NCI-H1436 (cell line): ENCODE measurements at regions not wholly inside any gene's neighbourhood (a gene's known extent, or its start where the extent isn't known, plus 50 kb on each side); places are given as distances from the start of the nearest gene placed in this dataset.

Source experiments
- DNase-seq: peaks from one replicate; lab custom pipeline; 2025; lab: John Stamatoyannopoulos, UW

GRCh38 chr2:153101187-153101586 is 377.4 kb downstream of the RPRM start:
- no peak for DNase-seq

GRCh38 chr2:153100151-153100550 is 378.4 kb downstream of the RPRM start:
- DNase-seq = no peak

GRCh38 chr2:153098073-153098472 is 379.7 kb downstream of the ARL6IP6 start:
- no peak for DNase-seq

- no peak for DNase-seq
These were observed 377.9 kb downstream of the ARL6IP6 start for GRCh38 chr2:153096272-153096671.

- DNase-seq = no peak
These were observed 372.9 kb downstream of the ARL6IP6 start for GRCh38 chr2:153091344-153091743.

- DNase-seq = no peak
These were observed 360.9 kb downstream of the ARL6IP6 start for GRCh38 chr2:153079315-153079714.

- no peak for DNase-seq
These were observed 358.9 kb downstream of the ARL6IP6 start for GRCh38 chr2:153077311-153077710.

GRCh38 chr2:153074207-153074606 is 355.8 kb downstream of the ARL6IP6 start:
- no peak for DNase-seq

GRCh38 chr2:153072813-153073212 is 354.4 kb downstream of the ARL6IP6 start:
- no peak for DNase-seq

- no peak for DNase-seq
These were observed 353.7 kb downstream of the ARL6IP6 start for GRCh38 chr2:153072077-153072476.

GRCh38 chr2:153071090-153071489 is 352.7 kb downstream of the ARL6IP6 start:
- DNase-seq = no peak

- DNase-seq = no peak
These were observed 350.5 kb downstream of the ARL6IP6 start for GRCh38 chr2:153068915-153069314.

- DNase-seq = no peak
These were observed 349.6 kb downstream of the ARL6IP6 start for GRCh38 chr2:153068052-153068451.

GRCh38 chr2:153059338-153060052 is 341.1 kb downstream of the ARL6IP6 start:
- no peak for DNase-seq

GRCh38 chr2:153057743-153058142 is 339.3 kb downstream of the ARL6IP6 start:
- DNase-seq = no peak

- no peak for DNase-seq
These were observed 336.8 kb downstream of the ARL6IP6 start for GRCh38 chr2:153055182-153055581.

- DNase-seq = no peak
These were observed 334.6 kb downstream of the ARL6IP6 start for GRCh38 chr2:153052807-153053559.

- no peak for DNase-seq
These were observed 328.8 kb downstream of the ARL6IP6 start for GRCh38 chr2:153047220-153047619.

- DNase-seq = no peak
These were observed 325.0 kb downstream of the ARL6IP6 start for GRCh38 chr2:153043385-153043784.

GRCh38 chr2:153028626-153029025 is 310.2 kb downstream of the ARL6IP6 start:
- no peak for DNase-seq

GRCh38 chr2:153027533-153027932 is 309.1 kb downstream of the ARL6IP6 start:
- no peak for DNase-seq

GRCh38 chr2:153020201-153020600 is 301.8 kb downstream of the ARL6IP6 start:
- DNase-seq = no peak

- no peak for DNase-seq
These were observed 286.8 kb downstream of the ARL6IP6 start for GRCh38 chr2:153005071-153005730.
